D341Med (cell line): ENCODE measurements at regions not wholly inside any gene's neighbourhood (a gene's known extent, or its start where the extent isn't known, plus 50 kb on each side); places are given as distances from the start of the nearest gene placed in this dataset.
"Not testable (repeated sequence)": the region's sequence is repeated elsewhere in the genome, so short reads cannot be mapped to it uniquely, and the experiment has no call there.

Experiments used
- DNase-seq: peaks from one replicate; pipeline ENCODE4 v3.0.0; 2012; ENCODE audit warnings: low spot score

DNA sequence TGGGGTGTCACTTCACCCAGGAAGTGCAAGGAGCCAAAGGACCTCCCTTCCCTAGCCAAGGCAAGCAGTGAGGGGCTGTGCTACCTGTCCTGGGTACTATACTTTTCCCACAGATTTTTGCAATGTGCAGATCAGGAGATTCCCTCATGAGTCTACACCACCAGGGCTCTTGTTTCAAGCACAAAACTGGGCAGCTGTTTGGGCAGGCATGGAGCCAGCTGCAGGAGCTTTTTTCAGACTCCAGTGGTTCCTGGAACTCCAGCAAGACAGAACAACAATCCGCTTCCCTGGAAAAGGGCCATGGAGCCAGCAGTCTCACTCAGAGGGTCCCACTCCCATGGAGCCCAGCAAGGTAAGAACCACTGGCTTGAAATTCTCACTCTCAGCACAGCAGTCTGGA is 1649.6 kb downstream of the LRRC4C start:
- no peak for DNase-seq

DNA sequence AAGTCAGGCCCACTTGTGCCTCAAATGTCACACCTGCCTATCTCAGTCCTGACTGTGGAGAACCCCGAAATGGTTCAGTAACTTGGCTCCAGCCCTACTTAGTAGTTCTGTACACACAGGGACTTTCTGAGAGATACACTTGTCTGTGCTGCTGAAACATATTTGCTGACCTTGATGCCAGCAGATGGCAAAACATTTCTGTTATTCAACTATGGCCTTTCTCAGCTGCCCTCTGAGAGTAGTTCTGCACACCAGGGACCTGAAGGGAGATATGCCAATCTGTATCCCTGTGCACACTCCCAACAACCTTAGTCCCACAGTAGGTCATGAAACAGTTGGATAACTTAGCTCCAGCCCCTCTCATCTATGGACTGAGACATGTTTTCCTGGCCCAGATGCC is 1651.5 kb downstream of the LRRC4C start:
- no peak for DNase-seq

DNA sequence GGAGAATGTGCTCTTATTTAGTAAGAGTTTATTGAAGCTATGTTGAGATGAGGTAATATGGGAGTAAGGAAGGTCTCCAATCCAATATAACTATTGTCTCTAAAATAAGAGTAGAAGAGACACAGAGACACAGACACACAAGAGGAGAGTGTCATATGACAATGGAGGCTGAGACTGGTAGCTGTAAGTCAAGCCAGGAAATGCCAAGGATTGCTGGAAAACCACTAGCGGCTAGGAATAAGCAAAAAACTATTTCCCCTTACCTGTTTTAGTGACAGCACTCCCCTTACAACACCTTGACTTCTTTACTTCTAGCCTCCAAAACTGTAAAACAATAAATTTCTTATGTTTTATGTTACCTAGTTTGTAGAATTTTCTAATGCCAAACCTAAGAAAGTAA is 1652.8 kb downstream of the LRRC4C start:
- DNase-seq = no peak

DNA sequence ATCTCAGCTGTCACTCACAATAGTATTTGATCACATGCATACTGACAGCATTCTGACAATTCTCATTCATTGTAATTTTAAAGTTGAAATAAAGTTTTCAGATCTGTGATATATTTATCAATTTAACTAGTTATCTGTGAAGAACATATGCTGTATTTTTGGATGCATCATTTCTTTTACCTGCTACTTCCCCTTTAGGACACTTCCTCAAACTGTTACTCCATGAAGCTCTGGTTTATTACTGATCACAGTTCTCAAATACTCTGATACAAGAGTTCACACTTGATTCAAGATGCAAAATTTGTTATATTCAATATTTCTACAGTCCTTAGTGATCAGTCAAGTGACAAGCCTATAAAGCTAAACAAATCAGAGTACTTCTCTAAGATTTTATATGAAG is 1655.2 kb downstream of the LRRC4C start:
- no peak for DNase-seq

DNA sequence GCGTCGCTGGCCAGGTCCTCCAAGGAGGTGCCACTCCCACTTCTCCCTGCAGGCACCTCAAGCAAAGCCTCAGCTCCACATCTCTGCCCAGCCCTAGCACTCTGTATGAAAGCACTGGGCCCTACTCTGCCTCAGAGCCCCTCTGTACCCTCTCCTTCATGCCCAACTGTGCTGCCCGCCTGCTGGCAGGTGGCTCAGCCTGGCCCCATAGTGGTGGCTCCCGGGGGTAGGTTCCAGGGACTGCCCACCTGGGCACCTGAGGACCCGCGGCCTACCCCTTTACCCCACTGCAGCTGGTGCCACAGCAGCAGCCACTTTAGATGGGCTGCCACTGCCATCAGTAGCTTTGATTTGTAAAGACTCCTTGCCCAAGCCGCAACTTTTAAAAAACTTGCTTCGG is 1672.8 kb downstream of the LRRC4C start:
- DNase-seq = no peak

DNA sequence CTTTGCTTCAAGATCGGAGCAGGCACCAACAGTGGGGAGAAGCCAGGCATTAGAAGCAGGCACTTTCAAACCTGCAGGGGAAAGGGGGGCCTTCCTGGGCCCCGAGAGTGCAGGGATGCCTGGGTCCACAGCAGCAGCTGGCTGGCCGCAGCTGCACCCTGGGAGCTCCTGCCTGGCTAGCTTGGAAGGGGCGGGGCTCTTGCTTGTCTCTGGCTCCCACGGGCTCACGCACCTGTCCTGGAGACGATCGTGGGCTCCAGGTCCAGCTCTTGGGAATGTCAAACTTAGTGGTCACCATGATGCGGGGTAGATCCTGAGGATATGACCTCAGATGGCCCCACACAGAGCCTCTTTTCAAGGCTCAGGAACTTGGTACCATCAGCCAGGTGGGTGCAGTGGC is 1673.2 kb downstream of the LRRC4C start:
- no peak for DNase-seq

DNA sequence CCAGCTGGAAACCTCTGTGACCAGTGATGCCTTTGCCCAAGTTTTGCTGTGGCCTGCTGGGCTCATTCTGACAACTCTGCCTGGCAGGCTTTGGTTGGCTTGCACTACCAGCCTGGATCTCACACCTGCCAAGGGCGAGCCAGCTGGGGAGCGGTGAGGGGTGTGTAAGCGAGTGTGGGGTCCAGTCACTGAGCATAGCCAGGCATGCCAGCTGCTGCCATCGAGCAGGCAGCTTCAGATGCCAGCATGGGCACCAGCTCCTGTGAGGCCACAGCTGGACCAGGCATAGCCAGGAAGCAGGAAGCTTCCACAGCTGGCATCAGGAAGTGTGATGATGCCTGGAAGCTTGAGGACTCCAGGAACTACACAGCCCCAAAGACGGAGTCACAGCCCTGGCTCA is 1674.6 kb downstream of the LRRC4C start:
- no peak for DNase-seq

DNA sequence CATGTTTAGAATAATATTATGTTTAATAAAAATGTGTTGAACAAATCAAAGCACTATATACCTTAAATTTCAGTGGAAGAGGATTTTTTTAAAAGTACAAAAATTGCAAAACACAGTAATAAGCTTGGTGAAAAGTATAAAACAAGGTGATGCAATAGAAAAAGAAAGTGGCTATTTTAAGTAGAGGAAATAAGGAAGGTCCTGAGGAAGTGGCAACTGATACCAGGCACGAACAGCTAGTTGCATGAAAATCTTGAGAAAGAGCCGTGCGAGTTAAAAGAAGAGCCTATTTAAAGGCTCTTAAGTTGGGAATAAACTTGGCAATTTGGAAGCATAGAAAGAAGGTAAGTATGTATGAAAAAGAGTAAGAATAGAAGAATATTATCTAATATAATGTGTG is 1679.3 kb downstream of the LRRC4C start:
- no peak for DNase-seq

DNA sequence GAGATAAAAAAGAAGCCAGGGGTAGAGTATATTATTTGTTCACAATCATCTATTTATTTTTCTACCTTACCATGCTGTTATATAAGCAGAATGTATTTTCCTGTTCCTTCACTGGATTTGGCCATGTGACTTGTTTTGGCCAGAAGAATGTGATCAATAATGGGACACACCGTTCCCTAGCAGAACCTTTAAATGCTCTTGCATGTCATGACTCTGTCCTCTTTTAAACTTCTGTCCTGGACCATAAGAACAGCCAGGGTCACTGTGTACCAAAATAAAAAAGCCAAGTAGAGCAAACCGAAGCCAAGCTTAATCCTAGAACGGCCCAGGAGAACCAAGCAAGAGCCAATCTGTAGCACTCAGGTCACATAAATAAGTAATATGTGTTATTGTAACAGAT is 1682.4 kb downstream of the LRRC4C start:
- DNase-seq = no peak

DNA sequence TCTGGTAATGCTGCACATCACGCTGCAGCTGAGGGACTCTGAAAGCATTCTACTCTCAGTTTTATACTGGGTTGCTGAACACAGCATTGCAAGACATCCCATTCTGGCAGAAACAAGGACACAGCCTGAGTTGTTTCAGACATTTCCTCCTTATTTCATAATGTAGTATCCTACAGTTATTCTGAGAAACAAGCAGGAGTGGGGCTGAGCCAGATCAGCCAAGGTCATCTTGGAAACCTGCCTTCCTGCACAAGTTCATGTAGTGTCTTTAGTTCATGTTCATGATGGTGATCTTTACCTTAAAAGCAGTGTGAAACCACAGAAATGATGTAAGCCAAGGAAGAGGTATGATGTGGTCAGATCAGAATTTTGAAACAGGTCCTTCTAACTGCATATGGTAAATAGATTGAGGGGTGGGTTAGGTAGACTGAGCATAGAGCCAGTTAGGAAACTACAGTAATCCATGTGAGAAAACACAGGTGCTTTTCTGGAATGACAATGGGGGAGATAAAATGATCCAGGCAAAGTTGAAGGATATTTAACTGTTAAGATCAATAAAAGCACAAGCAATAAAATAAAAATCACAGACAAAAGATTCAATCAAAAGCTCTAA is 1686.8 kb downstream of the LRRC4C start:
- no peak for DNase-seq

DNA sequence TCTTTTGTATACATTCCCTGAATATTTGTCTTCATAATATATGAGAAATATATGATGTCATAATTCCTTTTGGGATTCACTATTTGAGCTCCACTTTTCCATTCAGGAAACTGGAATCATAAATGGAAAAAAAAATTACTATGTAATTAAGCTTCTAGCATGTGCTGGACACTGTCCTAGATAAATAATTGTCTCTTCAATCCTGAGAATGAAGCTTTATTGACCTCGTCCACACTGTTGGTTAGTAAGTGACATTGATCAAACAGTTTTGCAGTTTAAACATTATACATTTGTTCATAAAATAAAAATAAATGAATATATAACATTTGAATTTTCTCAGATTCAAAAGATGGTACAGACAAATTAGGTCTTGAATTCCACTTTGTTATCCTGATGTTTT is 1691.2 kb downstream of the LRRC4C start:
- no peak for DNase-seq

DNA sequence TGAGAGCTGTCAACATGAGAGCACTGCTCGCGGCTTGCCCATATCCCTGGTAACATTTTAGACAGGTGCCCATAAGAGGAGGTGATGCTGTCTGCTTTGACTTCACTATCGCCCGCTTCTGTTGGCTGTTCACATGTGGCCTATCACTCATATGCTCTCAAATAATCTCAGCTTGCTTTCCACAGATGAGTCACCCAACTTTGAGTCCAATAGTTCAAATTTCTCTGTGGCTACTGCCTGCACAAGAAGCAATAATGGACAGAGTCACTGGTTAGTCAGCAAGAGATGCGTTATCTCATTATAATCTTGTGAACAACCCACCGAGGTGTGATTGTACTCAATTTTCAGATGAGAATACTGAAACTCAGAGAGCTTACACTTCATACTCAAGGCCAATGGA is 1714.1 kb downstream of the LRRC4C start:
- no peak for DNase-seq

DNA sequence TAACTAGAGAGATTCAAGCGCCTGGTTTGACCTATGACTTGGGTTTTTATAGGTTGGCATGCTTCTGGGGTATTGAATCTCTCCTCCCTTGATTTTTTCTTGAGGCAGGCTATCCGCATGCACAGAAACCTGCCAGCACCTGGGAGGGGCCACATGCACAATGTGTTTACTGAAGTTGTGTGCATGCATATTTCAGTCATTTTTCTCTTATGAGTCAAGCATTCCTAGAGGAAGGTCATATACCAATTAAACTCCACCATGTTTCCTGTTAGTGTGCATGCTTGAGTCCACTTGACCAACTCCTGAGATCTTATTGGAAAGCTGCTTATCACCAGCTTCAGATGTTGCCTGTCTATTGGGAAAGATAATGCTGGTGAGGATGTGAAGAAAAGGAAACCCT is 1718.4 kb downstream of the LRRC4C start:
- no peak for DNase-seq

DNA sequence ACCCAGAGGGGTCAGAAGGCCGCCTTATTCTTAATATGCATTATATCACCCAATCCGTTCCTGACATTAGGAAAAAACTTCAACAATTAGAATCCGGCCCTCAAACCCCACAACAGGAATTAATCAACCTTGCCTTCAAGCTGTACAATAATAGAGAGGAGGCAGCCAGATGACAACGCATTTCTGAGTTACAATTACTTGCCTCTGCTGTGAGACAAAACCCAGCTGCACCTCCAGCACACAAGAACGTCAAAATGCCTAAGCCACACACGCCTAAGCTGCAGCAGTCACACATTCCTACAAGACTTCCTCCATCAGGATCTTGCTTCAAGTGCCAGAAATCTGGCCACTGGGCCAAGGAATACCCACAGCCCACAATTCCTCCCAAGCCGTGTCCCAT is 1723.1 kb downstream of the LRRC4C start:
- DNase-seq = not testable (repeated sequence)

DNA sequence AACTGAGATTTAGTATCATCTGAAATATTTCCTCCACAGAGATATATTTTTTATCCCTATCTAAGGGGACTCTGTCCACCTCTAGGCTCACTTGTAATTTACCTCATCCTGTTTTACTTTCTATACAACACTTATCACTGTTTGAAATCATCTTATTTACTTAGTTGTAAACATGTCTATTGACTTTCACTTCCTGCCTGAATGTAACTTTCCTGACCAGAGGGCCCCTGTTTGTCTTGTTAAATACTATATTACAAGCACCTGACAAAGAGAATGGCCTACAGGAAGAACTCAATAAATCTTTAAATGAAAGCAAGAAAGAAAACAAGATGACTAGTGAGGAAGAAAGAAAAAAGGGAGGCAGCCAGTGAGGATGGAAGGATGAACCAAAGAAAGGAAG is 1727.5 kb downstream of the LRRC4C start:
- DNase-seq = no peak

DNA sequence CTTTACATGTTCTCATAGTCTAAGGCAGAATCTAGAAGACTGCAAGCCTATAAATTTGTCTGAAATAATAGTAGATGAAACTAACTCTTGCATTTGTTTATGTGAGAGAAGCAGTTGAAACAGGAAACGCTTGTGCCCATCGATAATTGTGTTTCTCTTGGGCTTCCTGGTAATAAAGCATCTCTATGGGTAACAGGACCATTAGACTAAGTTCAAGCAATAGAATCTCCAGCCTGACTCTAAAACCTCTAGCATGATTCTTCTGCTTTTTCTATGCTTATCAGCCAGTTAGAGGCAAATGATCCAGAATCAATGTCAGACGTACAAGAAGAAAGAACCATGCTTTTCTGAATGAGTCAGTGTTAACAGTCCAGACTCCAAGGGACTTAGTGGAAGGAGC is 1734.4 kb downstream of the LRRC4C start:
- DNase-seq = no peak

DNA sequence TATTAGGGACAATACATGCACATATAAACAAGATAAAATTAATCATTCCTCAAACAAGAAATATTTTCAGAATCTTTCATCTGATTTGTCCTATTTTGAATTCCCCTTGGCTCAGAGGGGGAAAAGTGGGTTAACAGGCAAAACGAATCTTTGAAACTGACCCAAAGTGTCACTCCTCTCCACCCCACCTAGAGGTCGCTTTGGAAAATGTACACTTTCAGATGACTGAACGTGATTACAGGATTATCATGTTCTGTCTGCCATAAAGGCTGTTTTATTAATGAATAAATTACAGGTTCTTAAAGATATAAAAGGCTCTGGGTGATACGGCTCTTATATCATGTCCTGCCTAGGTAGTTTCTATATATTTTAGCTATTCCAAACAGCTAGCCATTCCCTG is 1735.0 kb downstream of the LRRC4C start:
- peak; percentile 10 for DNase-seq

DNA sequence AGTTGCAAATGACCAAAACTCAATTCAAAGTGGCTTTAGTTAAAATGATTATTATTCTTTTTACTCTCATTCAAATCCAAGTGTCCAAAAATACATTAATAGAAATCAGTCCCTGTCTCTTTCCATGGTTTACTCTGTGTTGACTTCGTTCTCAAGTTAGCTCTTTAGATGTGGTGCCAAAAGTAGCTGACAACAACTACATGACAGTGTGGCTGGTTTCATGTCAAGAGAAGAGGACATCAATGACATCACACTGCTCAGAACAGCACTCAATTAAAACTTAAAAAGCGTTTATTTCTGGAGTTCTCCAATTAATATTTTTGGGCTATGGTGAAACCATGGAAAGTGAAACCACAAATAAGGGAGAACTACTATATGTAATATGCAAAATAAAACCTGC is 1746.9 kb downstream of the LRRC4C start:
- DNase-seq = no peak

DNA sequence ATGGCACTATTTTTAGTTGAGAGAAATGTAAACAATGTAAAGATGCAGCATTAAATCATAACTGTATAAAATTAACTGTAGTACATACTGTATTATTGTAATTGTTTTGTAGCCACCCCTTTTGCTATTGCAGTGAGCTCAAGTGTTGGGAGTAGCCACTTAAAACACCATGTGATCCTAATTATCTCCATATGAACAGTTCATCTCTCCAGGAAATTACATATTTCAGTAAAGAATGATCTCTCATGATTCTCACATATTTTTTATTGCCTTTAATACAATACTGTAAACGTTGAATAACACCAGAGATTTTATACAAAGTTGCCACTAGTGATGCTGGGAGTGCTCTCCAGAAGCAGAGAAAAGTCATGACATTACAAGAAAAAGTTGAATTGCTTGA is 1768.6 kb downstream of the LRRC4C start:
- no peak for DNase-seq

DNA sequence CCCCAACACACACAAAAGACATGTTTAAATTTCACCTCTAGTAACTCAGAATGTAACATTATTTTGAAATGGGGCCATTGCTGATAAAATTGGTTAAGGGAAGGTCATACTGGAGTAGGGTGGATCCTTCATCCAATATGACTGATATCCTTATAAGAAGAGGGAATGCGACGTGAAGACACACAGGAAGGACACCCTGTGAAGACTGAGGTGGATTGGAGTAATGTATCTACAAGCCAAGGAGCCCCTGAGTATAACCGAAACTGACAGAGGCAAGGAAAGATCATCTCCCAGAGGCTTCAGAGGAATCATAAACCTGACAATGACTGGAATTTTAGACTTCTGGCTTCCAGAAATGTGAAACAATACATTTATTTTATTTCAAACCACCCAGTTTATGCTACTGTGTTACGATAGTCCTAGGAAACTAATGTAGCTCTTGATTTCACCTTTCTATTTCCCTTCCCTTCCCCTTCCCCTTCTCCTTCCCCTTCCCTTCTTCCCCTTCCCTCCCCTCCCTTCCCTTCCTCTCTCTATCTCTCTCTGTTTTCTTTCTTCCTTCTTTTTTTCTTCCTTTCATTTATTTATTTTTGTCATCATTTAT is 1775.4 kb downstream of the LRRC4C start:
- DNase-seq = no peak

DNA sequence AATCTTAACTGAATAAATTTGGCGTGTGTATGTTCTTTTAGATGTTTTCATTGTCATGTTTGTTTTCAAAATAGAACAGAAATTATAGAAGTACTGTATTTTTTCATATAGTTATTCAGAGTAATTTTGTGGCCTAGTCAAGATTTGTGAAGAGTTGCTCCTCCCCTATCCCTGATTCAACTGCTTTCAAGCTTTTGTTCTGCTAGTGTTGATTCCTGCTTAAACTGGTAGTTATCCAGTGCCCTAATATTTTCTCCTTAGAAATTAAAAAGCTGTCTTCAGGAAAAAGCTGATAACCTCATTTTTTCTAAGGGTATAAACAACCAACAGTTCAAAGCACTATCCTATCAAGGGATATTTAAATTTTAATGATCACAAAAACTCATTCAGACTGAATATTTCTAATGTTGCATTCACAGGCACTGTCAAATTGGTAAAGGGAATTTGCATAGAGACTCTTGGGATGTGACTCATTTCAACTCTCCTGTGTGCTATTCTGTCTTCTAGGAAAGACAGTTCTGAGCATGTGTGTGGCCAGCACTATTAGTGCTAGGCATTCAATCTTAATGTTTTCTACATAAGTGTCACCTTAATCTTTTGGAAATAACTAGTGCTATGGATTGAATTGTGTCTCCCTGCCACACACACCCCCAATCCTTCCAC is 1776.0 kb downstream of the LRRC4C start:
- DNase-seq = no peak

DNA sequence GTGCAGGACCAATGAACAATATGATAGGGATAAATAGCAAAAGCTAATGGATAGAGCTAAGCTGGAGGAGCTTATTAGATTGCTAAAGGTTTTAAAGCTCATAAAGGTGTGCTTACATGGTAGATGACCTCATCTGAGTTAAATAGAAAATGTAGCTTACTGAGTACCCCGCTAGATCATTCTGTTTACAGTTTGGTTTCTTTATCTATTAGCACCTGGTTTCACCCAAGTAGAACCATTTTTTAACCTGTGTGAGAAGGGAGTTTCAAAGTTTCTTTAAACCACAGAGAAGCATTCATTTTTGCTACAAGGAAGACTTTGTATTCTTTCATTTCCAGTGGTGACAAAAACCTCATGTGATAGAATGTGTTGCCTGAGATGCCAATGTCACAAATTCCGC is 1778.0 kb downstream of the LRRC4C start:
- no peak for DNase-seq

DNA sequence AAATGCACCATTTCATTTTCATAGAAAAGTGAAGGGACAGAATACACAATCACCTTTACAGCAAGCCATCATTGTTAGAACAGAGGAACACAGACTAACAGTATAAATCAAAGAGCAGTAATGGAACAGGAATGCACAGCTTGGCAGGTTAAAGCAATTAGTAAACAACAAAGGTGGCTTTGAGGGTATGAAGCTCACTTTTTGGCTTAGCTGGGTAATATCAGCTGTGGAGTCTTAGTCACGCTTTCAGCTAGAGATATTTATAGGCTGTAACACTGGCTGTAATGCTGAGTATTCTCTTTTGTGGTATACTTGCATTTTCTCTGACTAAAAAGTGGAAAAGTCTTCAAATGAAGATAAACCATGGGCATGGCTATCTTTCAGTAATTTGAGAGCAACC is 1780.5 kb downstream of the LRRC4C start:
- DNase-seq = no peak

DNA sequence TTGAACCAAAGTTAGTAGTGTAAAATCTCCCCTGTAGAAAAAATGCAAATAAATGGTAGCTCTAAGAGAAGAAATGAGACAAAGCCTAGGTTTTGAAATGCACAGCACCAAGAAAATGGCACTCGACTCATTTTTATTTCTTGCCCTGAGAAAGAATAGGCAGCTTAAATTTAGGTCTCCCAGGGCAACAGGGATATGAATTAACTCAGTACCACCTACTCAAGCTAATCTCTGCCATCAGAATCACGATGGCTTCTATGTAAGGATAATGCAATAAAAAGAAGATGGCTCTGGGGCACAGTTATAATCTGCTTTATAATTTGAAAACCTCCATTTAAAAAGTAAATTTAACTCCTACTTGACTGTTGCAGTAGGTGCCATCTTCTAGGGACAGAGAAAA is 1784.3 kb downstream of the LRRC4C start:
- no peak for DNase-seq
